Kidney (tissue), 13 donors: ENCODE measurements at regions not wholly inside any gene's neighbourhood (a gene's known extent, or its start where the extent isn't known, plus 50 kb on each side); places are given as distances from the start of the nearest gene placed in this dataset.

Experiments
- DNase-seq, 5 donors: peaks; one replicate each; pipeline ENCODE4 v3.0.0-alpha.2; 2013 to 2020
- FAIRE-seq: peaks from 2 replicates; lab custom pipeline; 2012; peaks lifted over from hg19 to GRCh38; lab: Jason Lieb, UNC
- H3K27ac ChIP-seq, 2 donors: one replicate each; pipeline ENCODE4 v1.7.0; 2013; ENCODE audit warnings: low read depth in 2 of 2, low read length in 2 of 2, inconsistent platforms in 1 of 2
- H3K27me3 ChIP-seq: one replicate; pipeline ENCODE4 v1.7.1; 2013; ENCODE audit warnings: low read length, inconsistent platforms; ENCODE audit not compliant: control insufficient read depth, insufficient read depth
- H3K36me3 ChIP-seq, 3 donors: one replicate each; pipeline versions ENCODE4 v1.7.0 to v1.7.1; 2013; ENCODE audit warnings: low read length in 3 of 3, control low read depth in 1 of 3, inconsistent platforms in 1 of 3; ENCODE audit not compliant: insufficient read depth in 3 of 3, control insufficient read depth in 2 of 3
- H3K4me1 ChIP-seq, 3 donors: one replicate each; pipeline versions ENCODE4 v1.7.0 to v1.7.1; 2013; ENCODE audit warnings: low read length in 3 of 3, inconsistent platforms in 1 of 3, low read depth in 1 of 3; ENCODE audit not compliant: control insufficient read depth in 2 of 3, insufficient read depth in 2 of 3
- H3K4me3 ChIP-seq, 3 donors: one replicate each; pipeline versions ENCODE4 v1.7.0 to v1.8.1; 2013; ENCODE audit warnings: low read length in 3 of 3, control low read depth in 1 of 3, inconsistent platforms in 1 of 3
- H3K9ac ChIP-seq, 3 donors: one replicate each; pipeline versions ENCODE4 v1.7.0 to v1.7.1; 2013; ENCODE audit warnings: low read length in 3 of 3, control low read depth in 1 of 3, inconsistent platforms in 1 of 3
- H3K9me3 ChIP-seq, 3 donors: one replicate each; pipeline versions ENCODE4 v1.7.0 to v1.7.1; 2013; ENCODE audit warnings: low read length in 3 of 3, control low read depth in 1 of 3, inconsistent platforms in 1 of 3; ENCODE audit not compliant: control insufficient read depth in 2 of 3, insufficient read depth in 1 of 3
- intact Hi-C: fragments of 100-400 bp; cut with DNase I; formaldehyde crosslinking; loops from one replicate; pipeline ENCODE4 v1.11.1; 2022
- TF ChIP-seq, protein P1 (sequence below): IDR thresholded peaks from 3 replicates; pipeline ENCODE4 v1.5.1; 2012; ENCODE audit warnings: mild to moderate bottlenecking, moderate library complexity, borderline replicate concordance; ENCODE audit not compliant: insufficient read depth; ENCODE audit errors: extremely low read depth
- donor health status: control.
- donor health status: control.
- donor health status: control.
- donor health status: control.
- donor health status: control.
- donor health status: DM: yes; HTN: yes; CAD: no.
- donor health status: Normal renal cell carcinoma (clear cell type).

- Histone ChIP-seq H3K4me3 (no peak overlapping the region), H3K9ac (no peak overlapping the region), H3K4me1 (no peaks in the 10 kb centered on the region), H3K27me3 (no peaks in the 10 kb centered on the region), H3K36me3 (no peaks in the 10 kb centered on the region), H3K27ac (no peak overlapping the region), H3K9me3 (no peaks in the 10 kb centered on the region)
- DNase-seq (no peak), FAIRE-seq (no peak)
- intact Hi-C loops: no loop called here
- TF ChIP-seq, protein P1, sequence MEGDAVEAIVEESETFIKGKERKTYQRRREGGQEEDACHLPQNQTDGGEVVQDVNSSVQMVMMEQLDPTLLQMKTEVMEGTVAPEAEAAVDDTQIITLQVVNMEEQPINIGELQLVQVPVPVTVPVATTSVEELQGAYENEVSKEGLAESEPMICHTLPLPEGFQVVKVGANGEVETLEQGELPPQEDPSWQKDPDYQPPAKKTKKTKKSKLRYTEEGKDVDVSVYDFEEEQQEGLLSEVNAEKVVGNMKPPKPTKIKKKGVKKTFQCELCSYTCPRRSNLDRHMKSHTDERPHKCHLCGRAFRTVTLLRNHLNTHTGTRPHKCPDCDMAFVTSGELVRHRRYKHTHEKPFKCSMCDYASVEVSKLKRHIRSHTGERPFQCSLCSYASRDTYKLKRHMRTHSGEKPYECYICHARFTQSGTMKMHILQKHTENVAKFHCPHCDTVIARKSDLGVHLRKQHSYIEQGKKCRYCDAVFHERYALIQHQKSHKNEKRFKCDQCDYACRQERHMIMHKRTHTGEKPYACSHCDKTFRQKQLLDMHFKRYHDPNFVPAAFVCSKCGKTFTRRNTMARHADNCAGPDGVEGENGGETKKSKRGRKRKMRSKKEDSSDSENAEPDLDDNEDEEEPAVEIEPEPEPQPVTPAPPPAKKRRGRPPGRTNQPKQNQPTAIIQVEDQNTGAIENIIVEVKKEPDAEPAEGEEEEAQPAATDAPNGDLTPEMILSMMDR: no peak
These were observed 671.2 kb downstream of the TBC1D22A start for GRCh38 chr22:47433627-47434026.

GRCh38 chr22:47432683-47433082 lies 670.2 kb downstream of the TBC1D22A start:
- intact Hi-C loops: no loop called here
- H3K4me1 ChIP-seq: no peaks in the 10 kb centered on the region
- DNase-seq (no peak), FAIRE-seq (no peak)
- H3K27ac ChIP-seq: no peak overlapping the region
- no peak overlapping the region for H3K9ac ChIP-seq
- H3K4me3 ChIP-seq: no peak overlapping the region
- TF ChIP-seq, protein P1: no peak
- H3K27me3 ChIP-seq: no peaks in the 10 kb centered on the region
- H3K9me3 ChIP-seq: no peaks in the 10 kb centered on the region
- H3K36me3 ChIP-seq: no peaks in the 10 kb centered on the region

- FAIRE-seq (no peak), DNase-seq (no peak)
- no peaks in the 10 kb centered on the region for H3K4me1 ChIP-seq
- no peaks in the 10 kb centered on the region for H3K9me3 ChIP-seq
- H3K27me3 ChIP-seq: no peaks in the 10 kb centered on the region
- H3K4me3 ChIP-seq: no peak overlapping the region
- no peak overlapping the region for H3K27ac ChIP-seq
- H3K9ac ChIP-seq: no peak overlapping the region
- TF ChIP-seq, protein P1: no peak
- intact Hi-C loops: no loop called here
- no peaks in the 10 kb centered on the region for H3K36me3 ChIP-seq
These were observed 661.7 kb downstream of the TBC1D22A start for GRCh38 chr22:47423861-47424820.
